OCI-LY7 (cell line): ENCODE measurements at regions not wholly inside any gene's neighbourhood (a gene's known extent, or its start where the extent isn't known, plus 50 kb on each side); places are given as distances from the start of the nearest gene placed in this dataset.

ENCODE experiments used
- BruUV-seq: library from RNA; stranded (reverse); fragments of 400-500 nt; replicated peaks from 2 replicates; lab custom pipeline; 2021; lab: Mats Ljungman, UMichigan
- CTCF ChIA-PET: fragments of 300-600 bp; sonication (Branson Sonifier 250); formaldehyde crosslinking; loops from one replicate; lab custom pipeline; 2022; ENCODE audit warnings: antibody characterized with exemption; ENCODE audit not compliant: unreplicated experiment; lab: Charles Lee
- POLR2A ChIA-PET: fragments of 300-600 bp; sonication (Branson Sonifier 250); formaldehyde crosslinking; loops from one replicate; lab custom pipeline; 2022; ENCODE audit warnings: antibody characterized with exemption; lab: Charles Lee
- DNase-seq: peaks from one replicate; pipeline ENCODE4 v3.0.0-alpha.2; 2015; ENCODE audit warnings: low spot score
- H2AFZ ChIP-seq: fragments of 200-600 bp; sonication (generic), shearing (Covaris generic); 2 replicates; pipeline ENCODE4 v1.6.1; 2014; ENCODE audit warnings: mild to moderate bottlenecking, antibody characterized with exemption, low read length, moderate library complexity
- H3K27ac ChIP-seq: fragments of 200-600 bp; sonication (generic); 2 replicates; pipeline ENCODE4 v1.5.1; 2014; ENCODE audit warnings: mixed run types, low read depth, mild to moderate bottlenecking, moderate library complexity, low read length, inconsistent platforms; ENCODE audit not compliant: poor library complexity, severe bottlenecking
- H3K36me3 ChIP-seq: fragments of 200-600 bp; sonication (generic); 2 replicates; pipeline ENCODE4 v1.6.1; 2014; ENCODE audit warnings: mild to moderate bottlenecking, antibody characterized with exemption, low read length, moderate library complexity, mixed read lengths; ENCODE audit not compliant: insufficient read depth
- H3K4me1 ChIP-seq: fragments of 200-600 bp; sonication (generic); 2 replicates; pipeline ENCODE4 v1.5.1; 2014; ENCODE audit warnings: mild to moderate bottlenecking, low read length; ENCODE audit not compliant: insufficient read depth, poor library complexity, severe bottlenecking
- H3K4me2 ChIP-seq: fragments of 200-600 bp; sonication (generic); 2 replicates; pipeline ENCODE4 v1.6.1; 2014; ENCODE audit warnings: mild to moderate bottlenecking, low read length
- H3K4me3 ChIP-seq: fragments of 200-600 bp; sonication (generic); 2 replicates; pipeline ENCODE4 v1.5.1; 2014; ENCODE audit warnings: mild to moderate bottlenecking, low read depth, low read length; ENCODE audit not compliant: poor library complexity, severe bottlenecking
- H3K79me2 ChIP-seq: fragments of 200-600 bp; sonication (generic); 2 replicates; pipeline ENCODE4 v1.6.1; 2016; ENCODE audit warnings: low read depth, mild to moderate bottlenecking, low read length, moderate library complexity, mixed read lengths; ENCODE audit not compliant: insufficient read depth
- H3K9me2 ChIP-seq: fragments of 200-600 bp; sonication (generic); 2 replicates; pipeline ENCODE4 v1.6.1; 2016; ENCODE audit warnings: mild to moderate bottlenecking, low read length, mixed read lengths; ENCODE audit not compliant: insufficient read depth
- H3K9me3 ChIP-seq: fragments of 200-600 bp; sonication (generic); 2 replicates; pipeline ENCODE4 v1.6.1; 2014; ENCODE audit warnings: mild to moderate bottlenecking, mixed run types, low read length, mixed read lengths
- H4K20me1 ChIP-seq: fragments of 200-600 bp; sonication (generic); 2 replicates; pipeline ENCODE4 v1.6.1; 2014; ENCODE audit warnings: mild to moderate bottlenecking, antibody characterized with exemption, low read length, moderate library complexity, mixed read lengths; ENCODE audit not compliant: insufficient read depth
- EZH2phosphoT487 ChIP-seq: fragments of 200-600 bp; sonication (generic); IDR thresholded peaks from 2 replicates; pipeline ENCODE4 v1.6.1; 2018; ENCODE audit warnings: low read depth, borderline replicate concordance, mild to moderate bottlenecking, mixed run types, antibody characterized with exemption, low read length, moderate library complexity, mixed read lengths
- intact Hi-C: fragments of 100-400 bp; cut with micrococcal nuclease; formaldehyde crosslinking; loops from one replicate; pipeline ENCODE4 v1.10.0; 2022; ENCODE audit not compliant: unreplicated experiment
- TF ChIP-seq, protein P1 (sequence below): fragments of 200-600 bp; sonication (generic); conservative IDR thresholded peaks from 2 replicates; pipeline ENCODE4 v1.5.1; 2014; ENCODE audit warnings: mild to moderate bottlenecking, antibody characterized with exemption, low read length, moderate library complexity, mixed read lengths

DNA sequence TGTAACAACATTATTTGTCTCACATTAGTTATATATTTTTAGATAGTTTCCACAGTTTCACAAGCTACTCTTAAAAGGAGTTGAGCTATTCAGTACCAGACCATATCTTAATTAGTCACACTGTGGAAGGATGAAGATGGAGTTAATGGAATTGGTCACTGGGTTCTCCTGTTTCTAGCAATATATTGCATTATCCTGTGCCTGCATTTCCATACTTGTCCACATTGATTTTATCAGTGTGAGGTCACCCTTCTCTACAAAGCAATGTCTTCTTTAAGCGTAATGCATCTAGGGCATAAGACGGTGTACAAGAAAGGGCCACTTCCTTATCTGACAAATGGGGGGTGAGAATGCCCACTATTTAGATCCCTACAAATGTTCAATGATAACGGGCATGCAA lies 216.8 kb upstream of the TANK start:
- H3K4me1 ChIP-seq, result no peaks in the 10 kb centered on the region
- TF ChIP-seq, protein P1, sequence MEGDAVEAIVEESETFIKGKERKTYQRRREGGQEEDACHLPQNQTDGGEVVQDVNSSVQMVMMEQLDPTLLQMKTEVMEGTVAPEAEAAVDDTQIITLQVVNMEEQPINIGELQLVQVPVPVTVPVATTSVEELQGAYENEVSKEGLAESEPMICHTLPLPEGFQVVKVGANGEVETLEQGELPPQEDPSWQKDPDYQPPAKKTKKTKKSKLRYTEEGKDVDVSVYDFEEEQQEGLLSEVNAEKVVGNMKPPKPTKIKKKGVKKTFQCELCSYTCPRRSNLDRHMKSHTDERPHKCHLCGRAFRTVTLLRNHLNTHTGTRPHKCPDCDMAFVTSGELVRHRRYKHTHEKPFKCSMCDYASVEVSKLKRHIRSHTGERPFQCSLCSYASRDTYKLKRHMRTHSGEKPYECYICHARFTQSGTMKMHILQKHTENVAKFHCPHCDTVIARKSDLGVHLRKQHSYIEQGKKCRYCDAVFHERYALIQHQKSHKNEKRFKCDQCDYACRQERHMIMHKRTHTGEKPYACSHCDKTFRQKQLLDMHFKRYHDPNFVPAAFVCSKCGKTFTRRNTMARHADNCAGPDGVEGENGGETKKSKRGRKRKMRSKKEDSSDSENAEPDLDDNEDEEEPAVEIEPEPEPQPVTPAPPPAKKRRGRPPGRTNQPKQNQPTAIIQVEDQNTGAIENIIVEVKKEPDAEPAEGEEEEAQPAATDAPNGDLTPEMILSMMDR, result no peak
- TF ChIP-seq EZH2phosphoT487, result no peak
- H3K9me2 ChIP-seq, result peaks cover 4% of the 10 kb centered on the region; the same call in 1 of the 2 replicates
- intact Hi-C loops, result no loop called here
- H3K4me2 ChIP-seq, result no peak overlapping the region
- no peak overlapping the region for H2AFZ ChIP-seq
- ChIA-PET POLR2A (interaction anchor here (0.5 to 0.8 kb wide), 3 partner anchors 9 to 872 kb away, joined by 3 to 4 read pairs (median 4); no protein-coding TSS in a partner anchor), CTCF (no interaction called here)
- no peak overlapping the region for H3K27ac ChIP-seq
- H3K36me3 ChIP-seq, result no peaks in the 10 kb centered on the region
- no peaks in the 10 kb centered on the region for H3K79me2 ChIP-seq
- H4K20me1 ChIP-seq, result no peaks in the 10 kb centered on the region
- no peak for DNase-seq
- no peak overlapping the region for H3K4me3 ChIP-seq
- H3K9me3 ChIP-seq, result no peaks in the 10 kb centered on the region
- BruUV-seq, result no TSS peak

DNA sequence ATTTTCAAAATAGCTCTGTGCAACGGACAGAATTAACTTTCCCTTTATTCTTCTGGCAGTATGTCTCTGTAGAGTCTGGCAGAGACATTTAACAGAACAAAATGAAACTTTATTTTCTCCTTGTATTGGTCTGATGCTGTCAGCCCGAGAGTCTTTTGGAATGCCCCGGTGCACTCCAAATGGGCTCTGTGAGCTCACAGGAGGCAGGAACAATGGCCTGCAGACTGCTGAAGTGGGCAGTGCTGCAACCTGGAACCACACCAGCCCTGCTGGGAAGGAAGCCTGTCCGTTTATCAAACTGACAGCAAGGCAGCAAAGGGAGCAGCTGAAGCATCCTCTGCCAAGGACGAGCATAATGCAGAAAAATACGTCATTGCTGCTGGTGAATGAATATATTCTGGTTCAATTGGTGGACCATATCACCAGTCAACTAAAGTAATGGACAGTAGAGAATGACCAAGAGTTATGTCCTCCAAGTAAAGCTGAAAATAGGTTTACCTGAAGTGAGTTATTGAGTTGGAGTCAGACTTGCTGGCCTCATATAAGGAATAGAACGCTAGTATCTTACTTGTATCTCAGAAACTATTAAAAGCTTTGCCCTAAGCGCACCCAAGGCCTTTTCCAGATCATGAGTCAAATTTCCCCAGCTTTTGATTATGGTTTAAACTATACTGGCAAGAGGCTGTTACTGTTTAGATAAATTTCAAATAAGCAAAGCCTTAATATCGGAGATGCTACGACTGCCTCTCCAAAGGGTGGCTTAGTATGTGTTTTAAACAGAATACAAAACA lies 207.6 kb upstream of the TANK start:
- Histone ChIP-seq H3K4me1 (no peaks in the 10 kb centered on the region), H3K9me2 (no peaks in the 10 kb centered on the region), H2AFZ (no peak overlapping the region), H3K9me3 (no peaks in the 10 kb centered on the region), H3K36me3 (no peaks in the 10 kb centered on the region), H3K4me3 (no peak overlapping the region), H3K79me2 (no peaks in the 10 kb centered on the region), H3K4me2 (no peak overlapping the region), H3K27ac (no peak overlapping the region), H4K20me1 (no peaks in the 10 kb centered on the region)
- no peak for DNase-seq
- POLR2A ChIA-PET, result interaction anchor here (1.5 to 1.6 kb wide), 2 partner anchors 9 to 10 kb away, joined by 4 to 5 read pairs; no protein-coding TSS in a partner anchor
- BruUV-seq, result no TSS peak
- TF ChIP-seq, protein P1, result no peak
- TF ChIP-seq EZH2phosphoT487, result no peak
- intact Hi-C loops, result no loop called here
- CTCF ChIA-PET, result no interaction called here

DNA sequence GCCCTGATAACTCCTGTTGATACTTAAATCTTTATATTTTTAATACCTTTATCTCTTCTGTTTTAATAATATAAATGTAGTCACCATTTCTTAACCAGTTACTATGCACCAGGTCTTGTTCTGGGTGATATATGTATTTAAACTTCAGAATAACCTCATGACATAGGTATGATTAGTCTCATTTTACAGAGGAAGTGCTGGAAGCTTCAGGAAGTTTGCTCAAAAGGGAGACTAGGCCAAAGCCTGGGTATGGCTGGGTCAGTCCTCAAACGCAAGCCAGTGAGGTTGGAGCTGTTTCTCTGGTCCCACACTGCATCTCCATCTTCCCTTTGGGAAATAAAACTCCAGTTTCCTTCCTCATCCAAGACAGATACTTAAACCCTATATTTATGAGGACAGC lies 204.7 kb upstream of the TANK start:
- no peak for TF ChIP-seq EZH2phosphoT487
- TF ChIP-seq, protein P1, result no peak
- no peaks in the 10 kb centered on the region for H3K4me1 ChIP-seq
- no peak overlapping the region for H2AFZ ChIP-seq
- no peaks in the 10 kb centered on the region for H3K9me2 ChIP-seq
- BruUV-seq, result no TSS peak
- no peaks in the 10 kb centered on the region for H3K79me2 ChIP-seq
- ChIA-PET CTCF (no interaction called here), POLR2A (interaction anchor here (1.0 kb wide), 1 partner anchor 501 kb away, joined by 4 read pairs; no protein-coding TSS in a partner anchor)
- H3K9me3 ChIP-seq, result no peaks in the 10 kb centered on the region
- H3K36me3 ChIP-seq, result no peaks in the 10 kb centered on the region
- intact Hi-C loops, result no loop called here
- H4K20me1 ChIP-seq, result no peaks in the 10 kb centered on the region
- no peak overlapping the region for H3K27ac ChIP-seq
- no peak overlapping the region for H3K4me3 ChIP-seq
- no peak overlapping the region for H3K4me2 ChIP-seq
- DNase-seq, result no peak
